Endothelial cell (in vitro differentiated cells): ENCODE measurements at regions not wholly inside any gene's neighbourhood (a gene's known extent, or its start where the extent isn't known, plus 50 kb on each side); places are given as distances from the start of the nearest gene placed in this dataset.

Experiments
- DNase-seq: peaks from one replicate; pipeline ENCODE4 v3.0.0; 2021; ENCODE audit warnings: low spot score
- H3K27ac Mint-ChIP-seq: one replicate; pipeline ENCODE4 v1.8.0; 2021; ENCODE audit warnings: mixed read lengths, inconsistent platforms; ENCODE audit not compliant: unreplicated experiment
- H3K27me3 Mint-ChIP-seq: one replicate; pipeline ENCODE4 v1.8.0; 2021; ENCODE audit warnings: mild to moderate bottlenecking, moderate library complexity, mixed read lengths, inconsistent platforms; ENCODE audit not compliant: unreplicated experiment
- H3K36me3 Mint-ChIP-seq: one replicate; pipeline ENCODE4 v1.8.0; 2021; ENCODE audit warnings: mild to moderate bottlenecking, low read depth, mixed read lengths, inconsistent platforms; ENCODE audit not compliant: unreplicated experiment
- H3K4me1 Mint-ChIP-seq: one replicate; pipeline ENCODE4 v1.8.0; 2021; ENCODE audit warnings: mild to moderate bottlenecking, mixed read lengths, inconsistent platforms; ENCODE audit not compliant: unreplicated experiment
- H3K4me3 Mint-ChIP-seq: one replicate; pipeline ENCODE4 v1.8.0; 2021; ENCODE audit warnings: mild to moderate bottlenecking, mixed read lengths, inconsistent platforms; ENCODE audit not compliant: unreplicated experiment
- H3K9me3 Mint-ChIP-seq: one replicate; pipeline ENCODE4 v1.8.0; 2021; ENCODE audit warnings: mixed read lengths, inconsistent platforms; ENCODE audit not compliant: unreplicated experiment
- CTCF ChIP-seq: fragments of 200-600 bp; sonication (generic); IDR thresholded peaks from one replicate; pipeline ENCODE4 v1.5.0; 2021; ENCODE audit warnings: antibody characterized with exemption; ENCODE audit not compliant: unreplicated experiment

- Mint-ChIP-seq H3K27me3 (peaks cover 4% of the 10 kb centered on the region), H3K27ac (peak overlapping the region; percentile 31), H3K36me3 (peaks cover 3% of the 10 kb centered on the region), H3K9me3 (peaks cover 3% of the 10 kb centered on the region), H3K4me1 (peaks cover 5% of the 10 kb centered on the region), H3K4me3 (no peak overlapping the region)
- TF ChIP-seq CTCF, result no peak
- no peak for DNase-seq
Measured at GRCh38 chr14:101215266-101215665, 311.7 kb upstream of the RTL1 start.

- Mint-ChIP-seq H3K27me3 (peaks cover 4% of the 10 kb centered on the region), H3K9me3 (no peaks in the 10 kb centered on the region), H3K4me1 (peaks cover 5% of the 10 kb centered on the region), H3K36me3 (peaks cover 3% of the 10 kb centered on the region), H3K4me3 (no peak overlapping the region), H3K27ac (no peak overlapping the region)
- TF ChIP-seq CTCF, result no peak
- no peak for DNase-seq
Measured at GRCh38 chr14:101215927-101216326, 312.4 kb upstream of the RTL1 start.

GRCh38 chr14:101216366-101217079 is 313.0 kb upstream of the RTL1 start:
- Mint-ChIP-seq H3K4me3 (no peak overlapping the region), H3K27me3 (peaks cover 4% of the 10 kb centered on the region), H3K36me3 (peaks cover 3% of the 10 kb centered on the region), H3K9me3 (no peaks in the 10 kb centered on the region), H3K4me1 (peaks cover 5% of the 10 kb centered on the region), H3K27ac (no peak overlapping the region)
- TF ChIP-seq CTCF, result no peak
- no peak for DNase-seq

GRCh38 chr14:101217080-101217463 is 313.6 kb upstream of the RTL1 start:
- DNase-seq, result no peak
- peaks cover 4% of the 10 kb centered on the region for H3K27me3 Mint-ChIP-seq
- no peak overlapping the region for H3K4me3 Mint-ChIP-seq
- TF ChIP-seq CTCF, result no peak
- peaks cover 3% of the 10 kb centered on the region for H3K36me3 Mint-ChIP-seq
- no peaks in the 10 kb centered on the region for H3K9me3 Mint-ChIP-seq
- peaks cover 5% of the 10 kb centered on the region for H3K4me1 Mint-ChIP-seq
- H3K27ac Mint-ChIP-seq, result no peak overlapping the region

GRCh38 chr14:101217616-101218371 is 314.3 kb upstream of the RTL1 start:
- Mint-ChIP-seq H3K27ac (no peak overlapping the region), H3K27me3 (peaks cover 4% of the 10 kb centered on the region), H3K4me3 (no peak overlapping the region), H3K36me3 (peaks cover 3% of the 10 kb centered on the region), H3K9me3 (no peaks in the 10 kb centered on the region), H3K4me1 (peaks cover 5% of the 10 kb centered on the region)
- TF ChIP-seq CTCF, result no peak
- no peak for DNase-seq
